ENCODE measurements at regions not wholly inside any gene's neighbourhood (a gene's known extent, or its start where the extent isn't known, plus 50 kb on each side); places are given as distances from the start of the nearest gene placed in this dataset.
A peak's percentile ranks its signal among the peaks of the same experiment; 100 is the strongest.

GRCh38 chr13:59566561-59566960 lies 597.2 kb downstream of the DIAPH3 start:
- no peak for DNase-seq (ENCODE audit: low read depth, low spot score)
- no peaks in the 10 kb centered on the region for H3K9me3 ChIP-seq (ENCODE audit: insufficient read depth, low read length)
- no peak overlapping the region for H3K9ac ChIP-seq (ENCODE audit: insufficient read length, low read depth)
- H3K4me3 ChIP-seq (ENCODE audit: insufficient read length, low read depth) = no peak overlapping the region
- no peaks in the 10 kb centered on the region for H3K4me1 ChIP-seq (ENCODE audit: insufficient read depth, insufficient read length)
- TF ChIP-seq YY1 (IDR thresholded peaks at IDR 0.05; ENCODE audit: insufficient read depth, insufficient read length) (no peak), SUZ12 (IDR thresholded peaks at IDR 0.05; ENCODE audit: extremely low read depth, insufficient read depth, insufficient read length) (no peak), ZNF274 (IDR thresholded peaks at IDR 0.05; ENCODE audit: low read depth, low read length) (no peak)
- H3K36me3 ChIP-seq (ENCODE audit: insufficient read depth, insufficient read length, low read length) = no peaks in the 10 kb centered on the region
- no peaks in the 10 kb centered on the region for H3K27me3 ChIP-seq (ENCODE audit: insufficient read depth, insufficient read length)

DNA sequence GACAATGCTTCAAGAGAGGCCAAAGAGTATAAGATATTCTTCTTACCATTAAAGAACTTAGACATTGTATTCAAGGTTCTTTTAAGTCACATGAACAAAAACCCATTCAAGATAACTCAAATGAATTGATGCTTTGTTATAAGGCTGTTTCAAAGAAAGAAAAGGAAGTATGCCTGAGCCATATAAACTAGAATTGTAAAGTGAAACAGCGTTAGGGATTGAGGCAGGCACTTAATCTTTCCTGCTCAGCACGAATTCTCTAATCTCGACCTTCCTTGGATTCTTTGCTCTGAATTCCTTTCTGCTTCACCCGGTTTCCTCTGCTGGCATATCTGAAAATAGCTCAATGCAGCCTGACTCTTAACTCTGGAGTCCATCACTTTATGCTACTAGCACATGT lies 595.4 kb downstream of the DIAPH3 start:
- Histone ChIP-seq H3K9ac (ENCODE audit: insufficient read length, low read depth) (no peak overlapping the region), H3K36me3 (ENCODE audit: insufficient read depth, insufficient read length, low read length) (no peaks in the 10 kb centered on the region), H3K4me1 (ENCODE audit: insufficient read depth, insufficient read length) (no peaks in the 10 kb centered on the region), H3K27me3 (ENCODE audit: insufficient read depth, insufficient read length) (no peaks in the 10 kb centered on the region), H3K9me3 (ENCODE audit: insufficient read depth, low read length) (no peaks in the 10 kb centered on the region), H3K4me3 (ENCODE audit: insufficient read length, low read depth) (no peak overlapping the region)
- no peak for TF ChIP-seq SUZ12 (IDR thresholded peaks at IDR 0.05; ENCODE audit: extremely low read depth, insufficient read depth, insufficient read length)
- TF ChIP-seq ZNF274 (IDR thresholded peaks at IDR 0.05; ENCODE audit: low read depth, low read length) = no peak
- TF ChIP-seq YY1 (IDR thresholded peaks at IDR 0.05; ENCODE audit: insufficient read depth, insufficient read length) = no peak
- DNase-seq (ENCODE audit: low read depth, low spot score) = no peak

- no peaks in the 10 kb centered on the region for H3K36me3 ChIP-seq (ENCODE audit: insufficient read depth, insufficient read length, low read length)
- TF ChIP-seq ZNF274 (IDR thresholded peaks at IDR 0.05; ENCODE audit: low read depth, low read length) (no peak), SUZ12 (IDR thresholded peaks at IDR 0.05; ENCODE audit: extremely low read depth, insufficient read depth, insufficient read length) (no peak), YY1 (IDR thresholded peaks at IDR 0.05; ENCODE audit: insufficient read depth, insufficient read length) (no peak)
- no peaks in the 10 kb centered on the region for H3K9me3 ChIP-seq (ENCODE audit: insufficient read depth, low read length)
- no peak overlapping the region for H3K4me3 ChIP-seq (ENCODE audit: insufficient read length, low read depth)
- no peak for DNase-seq (ENCODE audit: low read depth, low spot score)
- H3K9ac ChIP-seq (ENCODE audit: insufficient read length, low read depth) = no peak overlapping the region
- no peaks in the 10 kb centered on the region for H3K27me3 ChIP-seq (ENCODE audit: insufficient read depth, insufficient read length)
- H3K4me1 ChIP-seq (ENCODE audit: insufficient read depth, insufficient read length) = no peaks in the 10 kb centered on the region
Measured at GRCh38 chr13:59570204-59570603, 593.5 kb downstream of the DIAPH3 start.

DNA sequence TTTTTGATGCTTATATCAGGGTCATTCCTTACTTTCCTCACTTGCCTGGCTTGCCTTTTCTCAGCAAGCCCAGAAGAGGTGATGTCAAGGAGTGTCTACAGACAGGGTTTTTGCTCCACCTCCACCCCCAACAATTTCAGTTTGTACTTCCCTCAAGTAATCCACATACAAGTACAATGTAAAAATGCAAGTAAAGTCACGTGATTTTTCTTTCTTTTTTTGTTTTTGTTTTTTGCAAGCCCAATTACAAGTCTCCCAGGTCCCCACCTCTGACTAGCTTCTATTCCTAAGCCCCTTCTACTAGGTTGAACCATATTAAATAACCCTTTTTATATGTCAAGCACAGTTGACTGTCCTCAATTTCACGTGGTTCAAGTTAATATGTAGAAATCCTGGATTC lies 579.6 kb downstream of the DIAPH3 start:
- Histone ChIP-seq H3K27me3 (ENCODE audit: insufficient read depth, insufficient read length) (no peaks in the 10 kb centered on the region), H3K36me3 (ENCODE audit: insufficient read depth, insufficient read length, low read length) (no peaks in the 10 kb centered on the region), H3K4me3 (ENCODE audit: insufficient read length, low read depth) (no peak overlapping the region), H3K9ac (ENCODE audit: insufficient read length, low read depth) (no peak overlapping the region), H3K9me3 (ENCODE audit: insufficient read depth, low read length) (no peaks in the 10 kb centered on the region), H3K4me1 (ENCODE audit: insufficient read depth, insufficient read length) (no peaks in the 10 kb centered on the region)
- DNase-seq (ENCODE audit: low read depth, low spot score) = no peak
- TF ChIP-seq ZNF274 (IDR thresholded peaks at IDR 0.05; ENCODE audit: low read depth, low read length) = no peak
- no peak for TF ChIP-seq YY1 (IDR thresholded peaks at IDR 0.05; ENCODE audit: insufficient read depth, insufficient read length)
- TF ChIP-seq SUZ12 (IDR thresholded peaks at IDR 0.05; ENCODE audit: extremely low read depth, insufficient read depth, insufficient read length) = no peak

DNA sequence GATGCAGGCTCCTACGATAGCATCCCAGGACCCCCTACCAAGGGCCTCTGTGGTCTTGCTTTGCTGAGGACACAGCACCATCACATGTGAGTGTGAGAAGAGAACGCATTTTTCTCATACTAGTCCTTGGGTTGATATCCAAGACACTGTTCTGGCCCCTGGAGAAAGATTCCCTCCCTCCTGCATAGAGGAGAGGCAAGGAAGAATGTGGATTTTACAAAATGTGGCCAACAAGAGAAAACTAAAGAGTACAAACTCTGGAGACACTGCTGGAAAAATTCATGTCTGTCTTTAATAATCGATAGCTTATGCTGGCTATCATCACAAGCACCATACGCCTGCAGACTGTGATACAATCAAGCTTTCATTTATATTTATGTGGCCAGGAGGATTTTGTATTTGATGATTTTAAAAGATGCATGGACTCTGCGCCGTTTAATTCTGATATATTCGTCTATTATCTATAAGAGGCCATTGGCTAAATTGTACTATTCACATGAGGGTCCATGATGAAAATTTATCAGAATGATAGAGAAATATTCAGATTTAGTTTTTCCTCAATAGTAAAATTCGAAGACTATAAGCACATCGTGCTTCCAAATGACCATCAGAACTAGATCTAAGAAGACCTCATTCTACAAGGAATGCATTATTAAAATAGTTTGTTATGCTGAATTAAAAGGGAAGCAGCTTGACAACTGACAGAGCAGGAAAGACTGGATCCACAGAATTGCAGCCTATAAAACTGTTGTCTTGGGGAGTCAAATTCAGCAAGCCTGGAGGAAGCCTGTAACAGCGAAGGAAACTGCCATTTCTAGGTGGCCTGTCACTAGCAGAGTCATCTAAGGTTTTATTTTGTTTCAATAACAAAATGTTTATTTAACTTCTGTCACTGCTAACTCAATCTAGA lies 578.7 kb downstream of the DIAPH3 start:
- Histone ChIP-seq H3K36me3 (ENCODE audit: insufficient read depth, insufficient read length, low read length) (no peaks in the 10 kb centered on the region), H3K27me3 (ENCODE audit: insufficient read depth, insufficient read length) (no peaks in the 10 kb centered on the region), H3K4me1 (ENCODE audit: insufficient read depth, insufficient read length) (no peaks in the 10 kb centered on the region), H3K9me3 (ENCODE audit: insufficient read depth, low read length) (no peaks in the 10 kb centered on the region), H3K4me3 (ENCODE audit: insufficient read length, low read depth) (no peak overlapping the region), H3K9ac (ENCODE audit: insufficient read length, low read depth) (no peak overlapping the region)
- no peak for TF ChIP-seq ZNF274 (IDR thresholded peaks at IDR 0.05; ENCODE audit: low read depth, low read length)
- TF ChIP-seq YY1 (IDR thresholded peaks at IDR 0.05; ENCODE audit: insufficient read depth, insufficient read length) = no peak
- no peak for TF ChIP-seq SUZ12 (IDR thresholded peaks at IDR 0.05; ENCODE audit: extremely low read depth, insufficient read depth, insufficient read length)
- DNase-seq (ENCODE audit: low read depth, low spot score) = no peak

GRCh38 chr13:59587030-59587429 lies 576.7 kb downstream of the DIAPH3 start:
- TF ChIP-seq YY1 (IDR thresholded peaks at IDR 0.05; ENCODE audit: insufficient read depth, insufficient read length) (no peak), SUZ12 (IDR thresholded peaks at IDR 0.05; ENCODE audit: extremely low read depth, insufficient read depth, insufficient read length) (no peak), ZNF274 (IDR thresholded peaks at IDR 0.05; ENCODE audit: low read depth, low read length) (no peak)
- Histone ChIP-seq H3K9me3 (ENCODE audit: insufficient read depth, low read length) (no peaks in the 10 kb centered on the region), H3K36me3 (ENCODE audit: insufficient read depth, insufficient read length, low read length) (no peaks in the 10 kb centered on the region), H3K27me3 (ENCODE audit: insufficient read depth, insufficient read length) (no peaks in the 10 kb centered on the region), H3K4me3 (ENCODE audit: insufficient read length, low read depth) (no peak overlapping the region), H3K9ac (ENCODE audit: insufficient read length, low read depth) (no peak overlapping the region), H3K4me1 (ENCODE audit: insufficient read depth, insufficient read length) (no peaks in the 10 kb centered on the region)
- no peak for DNase-seq (ENCODE audit: low read depth, low spot score)

GRCh38 chr13:59587971-59588716 lies 575.6 kb downstream of the DIAPH3 start:
- no peak for TF ChIP-seq YY1 (IDR thresholded peaks at IDR 0.05; ENCODE audit: insufficient read depth, insufficient read length)
- TF ChIP-seq SUZ12 (IDR thresholded peaks at IDR 0.05; ENCODE audit: extremely low read depth, insufficient read depth, insufficient read length) = no peak
- no peak for TF ChIP-seq ZNF274 (IDR thresholded peaks at IDR 0.05; ENCODE audit: low read depth, low read length)
- DNase-seq (ENCODE audit: low read depth, low spot score) = peak; percentile 27

More at GRCh38 chr13:59587971-59588716, 575.6 kb downstream of the DIAPH3 start:
- H3K9me3 ChIP-seq (ENCODE audit: insufficient read depth, low read length) = no peaks in the 10 kb centered on the region
- H3K4me1 ChIP-seq (ENCODE audit: insufficient read depth, insufficient read length) = no peaks in the 10 kb centered on the region
- H3K4me3 ChIP-seq (ENCODE audit: insufficient read length, low read depth) = no peak overlapping the region
- H3K36me3 ChIP-seq (ENCODE audit: insufficient read depth, insufficient read length, low read length) = no peaks in the 10 kb centered on the region
- no peaks in the 10 kb centered on the region for H3K27me3 ChIP-seq (ENCODE audit: insufficient read depth, insufficient read length)
- H3K9ac ChIP-seq (ENCODE audit: insufficient read length, low read depth) = no peak overlapping the region

Data from NT2/D1 (cell line).